Erythroblast (primary cell): ENCODE measurements at regions not wholly inside any gene's neighbourhood (a gene's known extent, or its start where the extent isn't known, plus 50 kb on each side); places are given as distances from the start of the nearest gene placed in this dataset.

Experiments
- GATA1 ChIP-seq: IDR thresholded peaks from 2 replicates; pipeline ENCODE4 v1.6.1; 2011; ENCODE audit warnings: low read depth, mild to moderate bottlenecking, control low read depth, low read length, moderate library complexity
- POLR2A ChIP-seq: IDR thresholded peaks from 2 replicates; pipeline ENCODE4 v1.6.1; 2011; ENCODE audit warnings: mild to moderate bottlenecking, low read length

DNA sequence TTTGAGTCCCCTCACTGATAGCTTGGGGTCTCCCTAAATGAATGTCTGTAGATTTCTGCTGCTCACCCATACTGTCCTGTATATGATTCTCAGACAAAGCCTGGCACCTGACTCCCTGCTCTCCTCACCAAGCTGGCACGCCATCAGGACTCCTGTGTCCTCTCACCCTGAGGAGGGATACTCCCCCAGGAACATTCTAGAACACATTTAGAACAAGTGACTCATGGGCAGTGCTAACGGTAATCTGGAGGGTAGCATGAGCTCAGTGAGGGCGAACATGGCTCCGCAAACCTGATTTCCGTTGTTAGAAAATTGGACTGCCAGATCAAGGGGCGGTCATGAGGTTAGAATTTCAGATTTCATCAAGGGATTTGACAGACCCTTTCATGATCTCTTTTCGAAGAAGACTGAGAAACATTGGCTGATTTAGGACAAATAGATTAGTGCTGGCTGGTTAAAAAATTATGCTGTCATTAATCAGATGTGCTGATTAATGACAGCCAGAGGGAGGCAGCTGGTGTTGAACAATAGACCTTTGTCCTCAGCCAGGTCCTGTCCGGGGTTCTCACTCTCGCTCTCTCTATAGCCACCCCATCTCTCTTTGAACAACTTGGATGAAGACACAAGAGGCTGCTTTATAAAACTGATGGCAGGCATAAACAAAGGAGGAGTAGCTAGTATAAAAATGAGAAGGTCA is 244.3 kb downstream of the PTTG2 start:
- TF ChIP-seq POLR2A (no peak), GATA1 (no peak)
